ENCODE measurements at regions not wholly inside any gene's neighbourhood (a gene's known extent, or its start where the extent isn't known, plus 50 kb on each side); places are given as distances from the start of the nearest gene placed in this dataset.
"Not testable (repeated sequence)": the region's sequence is repeated elsewhere in the genome, so short reads cannot be mapped to it uniquely, and the experiment has no call there.

DNA sequence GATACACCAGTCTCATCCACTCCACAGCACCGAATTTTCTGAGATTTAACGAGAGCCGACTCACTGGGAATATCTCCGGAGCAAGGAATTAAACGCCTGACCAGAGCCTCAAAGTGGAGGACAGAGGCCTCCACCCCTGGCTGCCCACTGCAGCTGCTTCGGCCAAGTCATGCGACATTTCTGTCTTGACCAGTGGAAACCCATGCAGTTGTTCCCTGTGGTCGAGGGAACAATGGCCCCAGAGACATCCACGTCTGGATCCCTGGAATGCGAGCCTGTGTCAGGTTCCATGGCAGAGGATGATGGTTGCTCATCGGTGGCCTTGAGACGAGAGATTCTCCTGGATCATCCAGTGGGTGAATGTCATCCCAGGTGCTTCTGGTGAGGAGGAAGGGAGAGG, 65.7 kb upstream of the INSIG1 start:
- no peak for DNase-seq

DNA sequence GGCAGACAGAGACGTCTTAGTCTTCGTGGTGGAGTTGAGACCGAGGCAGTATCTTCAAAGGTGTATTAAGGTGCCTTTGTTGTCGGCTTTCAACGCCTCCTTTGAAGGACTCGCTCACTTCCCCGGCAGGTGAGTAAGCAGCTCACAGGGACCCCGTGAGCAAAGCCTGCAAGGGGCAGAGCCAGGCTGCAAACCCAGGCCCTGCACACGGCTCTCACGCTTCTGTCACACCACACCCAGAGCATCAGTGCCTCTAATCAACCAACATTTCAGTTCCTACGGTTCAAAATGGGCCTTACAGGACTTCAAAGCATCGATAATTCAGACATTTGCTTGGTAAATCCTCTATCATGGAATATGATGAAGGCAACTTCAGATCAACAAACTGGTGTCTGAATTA, 64.8 kb upstream of the INSIG1 start:
- no peak for DNase-seq

DNA sequence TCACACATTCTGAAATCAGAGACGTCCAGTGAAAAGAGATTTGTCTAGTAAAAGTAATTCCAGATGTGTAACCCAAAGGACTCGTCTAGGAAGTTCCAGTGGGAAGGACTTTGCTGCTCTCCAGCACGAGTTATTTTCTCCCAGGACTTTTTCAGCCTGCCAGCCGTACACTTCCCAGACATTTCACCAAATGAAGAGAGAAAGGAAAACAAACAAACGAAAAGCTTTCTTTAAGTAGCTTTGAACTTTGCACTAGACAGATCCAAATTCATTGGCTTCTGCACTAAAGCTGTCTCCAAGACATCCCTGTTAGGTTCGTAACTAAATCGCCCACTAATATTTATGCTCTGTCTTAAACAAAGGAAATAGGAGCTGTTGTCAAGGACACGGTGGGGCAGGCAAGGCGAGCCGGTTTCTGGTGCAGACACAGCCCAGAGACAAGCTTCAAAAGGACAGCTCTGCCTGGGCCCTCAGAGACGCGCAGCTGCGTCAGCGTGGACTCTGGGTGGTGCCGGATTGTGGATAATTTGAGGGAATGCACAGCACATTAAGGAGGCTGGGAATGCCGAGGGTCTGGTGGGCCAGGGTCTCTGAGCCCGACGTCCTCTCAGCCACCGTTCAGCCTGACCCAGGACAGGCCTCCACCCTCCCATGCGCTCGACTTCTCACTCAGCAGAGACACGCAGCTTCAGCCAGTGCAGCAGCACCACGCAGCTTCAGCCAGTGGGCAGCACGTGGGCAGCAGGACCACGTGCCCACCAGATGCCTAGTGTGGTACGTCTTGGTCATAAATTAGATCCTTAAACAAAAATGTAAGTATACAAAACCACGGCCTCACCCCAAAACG, 64.1 kb upstream of the INSIG1 start:
- no peak for DNase-seq

DNA sequence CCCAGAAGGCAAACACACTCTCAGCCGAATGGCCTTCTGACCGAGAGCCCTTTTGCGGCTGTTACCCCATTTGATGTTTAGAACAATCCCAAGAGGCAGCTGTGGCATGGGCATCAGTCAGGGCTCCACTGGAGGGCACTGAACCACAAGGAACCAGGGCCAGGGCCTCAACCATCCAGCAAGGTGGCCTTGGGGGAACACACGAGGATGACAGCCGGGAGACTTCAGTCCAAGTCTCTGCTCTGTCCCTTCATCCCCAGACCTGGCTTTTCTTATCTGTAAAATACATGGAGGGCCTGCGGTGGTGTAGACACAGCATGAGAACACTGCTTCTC, 63.6 kb upstream of the INSIG1 start:
- no peak for DNase-seq

DNA sequence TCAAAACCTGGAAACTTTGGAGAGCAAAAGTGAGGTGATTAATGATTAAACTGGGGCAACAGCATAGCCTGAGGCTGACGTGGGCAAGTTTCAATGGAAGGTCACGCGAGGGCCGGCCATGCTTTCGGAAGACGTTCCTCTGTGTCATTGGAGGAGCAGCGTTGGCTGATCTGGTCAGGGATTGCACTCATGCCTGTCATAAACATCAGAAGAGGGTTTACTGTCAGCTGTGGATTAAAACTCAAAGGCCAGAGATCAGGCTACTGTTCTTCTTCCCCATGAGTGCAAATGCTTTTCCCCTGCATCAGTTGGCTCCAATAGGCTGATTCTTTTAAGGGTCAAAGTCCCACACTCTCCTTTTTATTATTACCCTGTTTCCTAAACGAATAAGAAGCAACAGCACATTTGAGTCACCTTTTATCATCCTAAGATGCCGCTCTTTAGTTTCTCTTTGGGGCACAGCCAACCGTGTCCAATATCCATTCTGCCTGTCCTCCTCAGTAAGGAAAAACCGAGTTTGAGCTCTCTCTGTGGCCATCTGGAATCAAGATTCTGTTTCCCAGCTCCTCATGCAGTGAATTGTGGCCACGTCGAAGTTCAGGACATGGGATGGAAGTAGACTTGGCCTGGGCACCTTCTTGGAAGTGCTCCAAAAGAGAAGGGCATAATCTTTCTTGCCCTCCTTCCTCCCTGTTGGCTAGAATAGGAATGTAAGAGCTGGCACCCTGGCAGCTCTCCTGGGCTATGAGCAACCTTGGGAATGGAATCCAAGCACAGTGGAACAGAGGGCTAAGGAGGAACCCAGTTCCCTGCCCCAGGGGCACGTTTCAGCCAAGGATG, 62.5 kb upstream of the INSIG1 start:
- no peak for DNase-seq

DNA sequence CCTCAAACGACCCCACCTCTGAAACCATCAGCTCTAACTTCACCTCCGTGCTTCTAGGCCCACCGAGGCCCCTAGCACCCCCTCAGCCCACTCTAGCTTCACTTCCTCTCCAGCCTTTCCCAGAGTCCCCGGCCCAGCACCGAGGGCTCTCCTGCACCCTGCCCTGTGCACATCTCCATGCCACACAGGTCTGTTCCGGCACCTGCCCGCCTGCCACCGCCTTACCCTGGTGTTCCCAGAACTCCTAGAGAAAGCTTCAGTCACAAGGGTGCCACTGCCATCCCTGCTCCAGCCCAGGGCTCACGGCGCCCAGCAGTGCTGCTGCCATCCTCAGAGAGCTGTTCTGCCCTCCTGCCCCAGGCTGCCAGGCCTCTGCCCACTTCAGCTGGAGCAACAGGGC, 61.3 kb upstream of the INSIG1 start:
- no peak for DNase-seq

DNA sequence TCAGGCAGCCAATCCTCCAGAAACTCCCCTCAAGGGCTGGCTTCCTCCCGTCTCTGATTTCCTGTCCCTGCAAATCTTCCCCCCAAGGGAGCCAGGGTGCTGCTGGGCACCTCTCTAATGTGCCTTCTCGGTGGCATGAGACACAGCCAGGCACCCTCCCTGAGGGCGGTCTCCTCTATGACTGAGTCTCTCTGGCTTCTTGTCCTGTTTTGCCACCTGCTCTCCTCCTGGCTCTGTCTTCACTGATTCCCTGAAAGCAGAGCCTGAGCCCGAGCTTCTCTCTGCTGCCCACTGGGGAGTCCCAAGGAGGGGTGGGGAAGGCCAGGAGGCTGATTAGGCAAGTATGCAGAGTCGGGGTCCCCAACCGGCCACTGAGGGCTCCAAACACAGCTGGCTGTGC, 60.4 kb upstream of the INSIG1 start:
- DNase-seq: no peak

DNA sequence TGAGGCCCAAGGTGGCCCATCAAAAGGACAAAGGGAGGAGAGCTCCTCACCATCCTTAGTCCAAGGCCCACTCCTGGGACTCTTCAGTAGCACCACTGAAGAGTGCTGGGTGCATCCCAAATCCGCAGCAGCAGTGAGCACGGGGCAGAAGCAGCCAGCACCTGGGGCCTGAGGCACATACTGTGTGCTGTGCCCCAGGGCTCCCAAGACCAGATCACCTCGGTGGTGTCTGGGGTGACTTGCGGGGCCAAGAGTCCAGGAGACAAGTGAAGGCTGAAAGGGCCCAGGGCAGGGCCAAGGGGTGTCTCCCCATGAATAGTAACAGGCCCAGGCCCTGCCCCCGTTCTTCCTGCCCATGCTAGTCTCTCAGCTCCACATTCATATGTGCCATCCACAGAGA, 59.9 kb upstream of the INSIG1 start:
- DNase-seq: no peak

DNA sequence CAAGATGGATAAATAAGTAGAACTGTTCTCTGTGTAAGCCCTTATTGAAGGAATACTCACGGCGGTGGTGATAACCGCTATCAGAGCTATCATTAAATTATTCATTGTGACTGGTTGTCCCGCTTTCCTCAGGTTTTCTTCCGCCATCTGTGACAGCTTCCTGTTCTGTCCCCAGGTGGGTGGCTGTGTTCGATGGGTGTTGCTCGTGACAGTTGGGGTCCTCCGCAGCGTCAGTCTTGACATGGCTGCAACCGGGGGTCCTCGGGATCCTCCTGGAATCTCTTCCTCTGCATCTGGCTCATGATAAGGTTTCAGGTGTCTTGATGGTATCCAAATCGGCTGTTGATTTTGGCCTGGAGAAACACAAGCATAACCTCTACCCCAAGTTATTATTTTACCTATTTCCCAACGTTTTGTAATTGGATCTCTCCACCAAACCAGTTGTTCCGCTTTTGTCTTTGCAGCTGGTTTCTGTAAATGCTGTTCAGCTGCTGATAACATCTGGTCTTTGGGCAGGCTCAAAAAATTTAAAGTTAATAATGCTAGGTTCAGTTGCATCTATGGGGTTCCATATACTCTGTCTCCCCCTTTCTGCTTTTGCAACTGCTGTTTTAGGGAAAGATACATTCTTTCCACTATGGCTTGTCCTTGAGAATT, 58.1 kb upstream of the INSIG1 start:
- DNase-seq: not testable (repeated sequence)

DNA sequence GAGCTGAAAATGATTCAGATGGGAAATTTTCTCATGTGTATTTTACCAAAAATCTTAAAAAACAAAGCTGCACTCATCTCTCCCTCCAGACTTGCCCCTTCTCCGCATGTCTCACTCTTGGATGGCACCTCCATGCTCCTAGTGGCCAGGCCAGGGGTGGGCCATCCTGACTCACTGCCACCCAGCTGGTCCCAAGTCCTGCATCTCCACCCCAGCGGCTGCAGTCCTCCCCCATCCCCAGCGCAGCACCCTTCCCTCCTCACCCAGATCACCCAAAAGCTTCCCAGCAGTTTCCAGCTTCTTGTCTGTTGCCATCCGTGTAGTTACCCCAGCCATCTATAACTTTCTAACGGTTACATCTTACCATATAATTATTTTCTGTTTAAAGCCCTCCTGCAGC, 53.0 kb upstream of the INSIG1 start:
- no peak for DNase-seq

DNA sequence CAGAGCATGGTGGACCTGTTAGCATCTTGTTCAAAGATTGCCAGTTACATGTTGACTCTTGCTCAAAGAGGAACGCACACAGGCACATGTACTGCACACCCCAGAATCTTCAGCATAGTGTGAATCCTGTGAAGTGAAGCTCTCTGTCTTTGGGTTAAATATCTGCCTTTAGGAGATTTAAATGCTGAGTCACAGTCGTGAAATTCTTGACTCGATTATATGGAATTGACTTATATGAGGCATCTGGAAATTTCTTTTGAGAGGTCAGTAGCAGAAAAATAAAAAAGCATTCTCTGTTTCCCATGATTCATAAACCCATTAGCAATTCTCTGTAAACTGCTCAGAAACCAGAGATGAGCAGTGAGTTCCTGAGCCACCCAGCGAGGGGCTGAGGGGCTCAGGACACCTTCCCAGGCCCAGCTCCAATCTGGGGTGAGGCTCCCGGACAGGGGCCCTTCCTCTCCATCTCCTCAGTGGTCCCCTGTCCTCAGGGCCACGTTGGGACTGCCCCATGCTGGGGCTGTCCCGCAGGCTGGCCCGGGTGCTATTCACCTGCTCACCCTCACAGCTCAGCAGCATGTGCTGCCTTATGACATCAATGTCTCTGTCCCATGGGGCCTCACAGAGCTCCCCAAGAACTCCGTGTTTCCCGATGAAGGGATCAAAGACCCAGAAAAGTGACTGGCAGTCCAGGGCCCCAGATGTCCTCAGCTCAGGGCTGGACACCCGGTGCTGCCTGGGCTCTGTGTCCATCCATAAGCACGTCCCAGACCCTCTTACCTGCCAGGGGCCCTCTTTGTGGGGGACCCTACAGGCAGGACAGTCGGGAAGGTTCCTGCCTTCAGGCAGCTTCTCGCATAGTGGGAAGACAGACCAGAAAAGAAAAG, 50.0 kb upstream of the INSIG1 start:
- no peak for DNase-seq

All from left hindlimb (tissue), 1 donor.